ENCODE measurements at regions not wholly inside any gene's neighbourhood (a gene's known extent, or its start where the extent isn't known, plus 50 kb on each side); places are given as distances from the start of the nearest gene placed in this dataset.
"Not testable (repeated sequence)": the region's sequence is repeated elsewhere in the genome, so short reads cannot be mapped to it uniquely, and the experiment has no call there.

DNA sequence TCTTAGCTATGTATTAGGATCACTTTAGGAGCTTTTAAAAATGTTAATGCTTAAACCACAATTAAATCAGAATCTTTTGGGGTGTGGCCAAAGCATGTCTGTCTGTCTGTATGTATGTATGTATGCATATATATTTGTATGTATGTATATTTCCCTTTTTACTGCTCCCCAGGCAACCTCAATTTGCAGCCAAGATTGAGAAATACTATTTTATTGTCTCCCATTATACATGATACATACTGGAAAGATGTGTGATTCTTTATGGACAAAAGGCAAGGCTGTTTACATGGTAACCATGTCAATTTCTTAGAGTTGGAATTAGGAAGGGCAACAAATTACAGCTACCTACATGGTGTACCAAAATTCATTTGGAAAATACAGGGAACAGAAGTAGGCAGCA, 783.6 kb downstream of the ETS1 start:
- DNase-seq = no peak

DNA sequence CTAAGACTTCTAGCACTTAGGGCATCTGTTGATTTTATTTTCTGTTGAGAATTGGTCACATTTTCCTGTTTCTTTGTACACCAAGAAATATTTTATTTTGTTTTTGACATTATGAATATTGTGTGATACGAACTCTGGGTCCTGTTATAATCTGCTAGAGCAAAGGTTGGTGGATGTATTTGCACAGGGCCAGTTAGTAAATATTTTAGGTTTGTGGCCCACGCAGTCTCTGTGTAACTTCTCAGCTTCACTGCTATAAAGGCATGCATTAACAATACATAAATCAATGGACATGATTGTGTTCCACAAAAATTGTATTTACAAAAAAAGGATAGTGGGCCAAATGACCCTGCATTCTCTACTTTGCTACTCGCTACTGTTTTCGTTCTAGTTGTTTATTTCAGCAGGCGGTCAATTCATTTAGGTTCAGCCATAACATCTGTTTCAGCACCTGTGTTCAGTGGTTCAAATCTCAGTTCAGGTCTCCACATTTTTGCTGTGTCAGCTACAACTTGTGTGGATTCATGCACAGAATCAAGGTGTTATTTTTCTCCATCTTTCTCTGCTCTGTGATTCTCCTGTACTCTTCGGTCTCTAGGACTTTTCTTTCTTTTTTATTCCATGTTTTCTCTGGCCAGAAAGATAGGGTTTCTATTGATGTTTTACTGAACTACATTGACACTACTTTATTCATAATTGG, 786.2 kb downstream of the ETS1 start:
- no peak for DNase-seq

DNA sequence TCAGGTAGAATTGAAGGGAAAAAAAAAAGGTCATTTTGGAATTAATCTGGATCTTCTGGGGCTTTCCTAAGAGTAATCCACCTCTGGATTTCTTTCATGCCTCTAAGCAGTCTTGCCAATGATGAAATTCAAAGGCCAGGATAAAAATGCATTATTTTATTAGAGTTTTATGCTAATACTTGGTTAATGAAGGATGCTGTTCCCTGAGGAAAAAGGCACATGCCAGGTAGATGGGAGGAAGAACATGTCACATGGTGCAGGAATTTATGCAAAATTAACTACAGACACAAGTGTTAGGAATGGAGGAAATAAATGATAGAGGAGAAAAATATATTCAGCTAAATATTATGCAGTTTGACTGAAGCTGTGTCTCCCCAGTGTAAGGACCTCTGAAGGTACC, 792.0 kb downstream of the ETS1 start:
- DNase-seq = no peak

DNA sequence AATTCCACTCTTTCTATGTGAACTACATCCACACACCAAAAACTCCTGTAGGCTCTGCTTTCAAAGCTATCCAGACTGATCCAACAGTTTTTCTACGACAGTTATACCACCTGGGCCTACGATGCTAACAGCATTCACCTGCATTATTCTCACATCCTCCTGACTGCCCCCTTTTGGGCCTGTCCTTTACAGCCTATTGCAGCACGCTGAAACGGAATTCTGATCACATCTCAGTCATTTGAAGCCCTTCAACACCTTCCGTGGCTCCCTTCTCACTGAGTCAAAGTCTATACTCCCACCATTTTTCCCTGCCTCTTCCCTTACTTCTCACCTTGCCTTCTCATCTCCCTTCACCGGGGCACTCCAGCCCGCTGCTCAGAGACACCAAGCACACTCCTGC, 791.3 kb upstream of the KIRREL3 start:
- no peak for DNase-seq

DNA sequence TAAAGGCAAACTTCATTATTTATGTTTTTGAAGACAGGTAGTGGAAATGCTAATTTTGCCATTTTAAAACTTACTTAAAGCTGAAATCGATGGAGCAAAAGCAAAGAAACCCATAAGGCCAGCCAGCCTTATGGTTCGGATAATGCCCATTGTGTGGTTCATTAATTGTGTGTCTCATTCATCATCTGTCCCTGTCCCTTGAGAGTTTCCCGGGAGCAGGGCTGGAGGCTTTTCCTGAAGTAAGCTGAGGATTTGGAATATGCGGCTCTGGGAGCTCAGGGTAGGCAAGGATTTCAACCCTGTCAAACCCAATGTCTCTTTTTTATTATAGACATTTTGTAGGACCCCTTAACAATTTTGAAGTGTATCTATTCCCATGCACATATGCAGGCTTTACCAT, 790.0 kb upstream of the KIRREL3 start:
- DNase-seq = no peak

DNA sequence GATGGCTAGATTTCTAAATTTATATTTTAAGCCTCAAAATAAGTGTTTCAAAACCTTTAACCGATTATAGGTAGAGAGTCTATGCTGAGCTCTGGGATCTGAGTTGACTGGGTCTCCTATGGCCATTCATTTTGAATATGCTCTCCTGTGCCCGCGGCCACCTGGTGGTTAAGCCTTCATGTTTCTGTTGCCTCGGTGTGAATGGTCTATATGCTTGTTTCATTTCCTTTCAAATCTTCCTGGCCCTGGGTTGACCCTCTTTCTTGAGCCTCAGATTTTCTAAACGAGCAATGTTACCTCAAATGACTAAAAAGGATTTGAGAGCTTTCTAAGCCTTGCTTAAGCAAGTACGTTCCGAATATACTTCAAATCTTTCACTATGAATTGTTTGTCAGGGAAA, 789.4 kb upstream of the KIRREL3 start:
- DNase-seq = peak; percentile 45

DNA sequence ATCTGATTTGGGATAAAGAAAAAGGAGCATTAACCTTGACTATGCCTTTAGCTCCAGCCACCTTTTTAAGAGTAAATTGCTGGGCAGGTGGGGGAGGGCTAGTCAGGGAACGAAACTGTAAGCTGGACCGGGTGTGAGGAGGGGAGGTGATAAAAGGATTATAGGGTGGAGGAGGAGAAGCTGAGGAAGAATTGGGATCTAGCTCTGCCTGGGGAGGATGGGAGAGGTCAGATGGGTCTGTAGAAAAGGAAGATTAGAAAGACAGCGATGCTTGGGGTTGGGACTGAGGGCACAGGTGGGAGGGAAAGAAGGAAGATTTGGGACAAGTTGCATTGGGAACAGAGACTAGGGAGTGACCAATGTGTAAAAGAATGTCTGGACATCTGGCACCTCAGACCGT, 772.4 kb upstream of the KIRREL3 start:
- not testable (repeated sequence) for DNase-seq

DNA sequence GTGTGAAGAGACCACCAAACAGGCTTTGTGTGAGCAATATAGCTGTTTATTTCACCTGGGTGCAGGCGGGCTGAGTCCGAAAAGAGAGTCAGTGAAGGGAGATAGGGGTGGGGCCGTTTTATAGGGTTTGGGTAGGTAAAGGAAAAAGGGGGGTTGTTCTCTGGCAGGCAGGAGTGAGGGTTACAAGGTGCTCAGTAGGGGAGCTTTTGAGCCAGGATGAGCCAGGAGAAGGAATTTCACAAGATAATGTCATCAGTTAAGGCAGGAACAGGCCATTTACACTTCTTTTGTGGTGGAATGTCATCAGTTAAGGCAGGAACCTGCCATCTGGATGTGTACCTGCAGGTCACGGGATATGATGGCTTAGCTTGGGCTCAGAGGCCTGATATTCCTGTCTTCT, 768.4 kb upstream of the KIRREL3 start:
- DNase-seq = not testable (repeated sequence)

DNA sequence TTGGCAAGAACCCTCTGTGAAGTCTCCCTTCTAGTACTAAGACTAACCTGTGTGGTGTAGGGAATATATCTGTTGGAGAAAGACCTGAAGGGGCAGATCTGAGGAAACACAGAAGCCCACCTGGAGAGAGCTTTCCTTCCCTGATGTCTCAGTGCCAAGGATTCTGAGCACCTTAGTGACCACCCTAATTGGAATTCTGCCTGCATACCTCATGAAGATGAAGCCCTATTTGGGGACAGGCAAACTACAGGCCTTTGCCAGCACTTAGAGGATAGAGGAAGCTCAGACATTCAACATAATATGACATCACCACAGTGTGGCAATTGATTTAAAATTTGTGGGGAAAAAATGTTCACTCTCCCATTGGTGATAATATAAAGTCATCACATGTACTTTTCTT, 766.2 kb upstream of the KIRREL3 start:
- DNase-seq = no peak

DNA sequence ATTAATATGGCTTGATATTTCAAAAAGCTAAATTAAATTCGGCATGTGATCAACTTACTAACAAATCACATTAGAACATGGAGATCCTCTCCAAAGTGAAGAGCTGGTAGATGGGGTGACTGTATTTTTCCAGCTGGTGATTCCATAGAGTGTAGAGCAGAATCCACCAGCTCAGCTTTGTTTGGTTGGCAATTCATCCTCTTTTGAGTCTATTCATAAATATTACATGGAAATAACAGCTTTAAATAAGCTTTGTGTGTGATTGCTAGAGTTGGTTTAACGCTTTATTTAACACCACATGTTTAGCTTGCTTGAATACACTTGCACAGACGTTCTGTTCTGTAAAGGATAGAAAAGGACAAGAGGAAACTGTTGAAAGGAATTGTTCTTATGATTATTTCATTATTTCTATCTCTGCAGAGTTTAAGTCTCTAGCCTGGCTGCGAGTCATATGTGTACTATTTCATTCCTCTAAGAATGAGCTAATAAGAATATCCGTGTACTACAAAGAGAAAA, 738.3 kb upstream of the KIRREL3 start:
- DNase-seq = no peak

DNA sequence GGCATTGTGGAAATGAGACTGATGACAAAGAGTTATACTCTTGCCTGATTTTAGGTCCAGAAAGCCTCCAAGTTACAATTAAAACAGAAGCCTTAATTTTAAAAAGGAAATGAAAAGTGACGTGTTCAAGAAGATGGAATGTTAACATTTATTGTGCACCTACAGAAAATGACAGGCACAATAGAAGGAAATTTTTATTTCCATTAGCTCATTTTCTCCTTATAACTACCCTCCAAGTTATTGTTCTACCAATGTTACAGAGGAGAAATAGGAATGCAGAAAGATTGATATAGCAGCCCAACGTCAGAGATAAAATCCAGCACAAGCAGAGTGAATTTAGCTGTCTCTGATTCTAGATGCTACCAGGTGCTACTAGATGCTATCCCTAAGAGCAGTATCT, 736.9 kb upstream of the KIRREL3 start:
- no peak for DNase-seq

DNA sequence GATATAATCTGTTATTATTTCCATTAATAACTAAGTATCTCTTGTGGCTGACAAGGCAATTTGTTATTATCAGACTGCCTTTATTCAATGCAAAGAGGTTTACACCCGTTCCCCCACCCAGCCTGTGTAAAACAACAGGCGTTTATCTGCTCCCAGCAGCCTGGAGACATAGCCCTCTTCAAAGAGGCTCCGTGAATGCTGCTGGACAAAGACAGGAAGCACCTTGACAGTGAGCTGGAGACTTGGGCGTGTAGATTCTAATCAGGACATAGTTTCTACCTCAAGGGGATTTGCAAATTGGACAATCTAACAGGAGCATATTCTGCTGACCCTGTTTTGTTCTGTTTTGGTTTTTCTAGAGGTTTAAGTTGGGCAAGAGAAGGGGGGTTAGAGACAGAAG, 733.0 kb upstream of the KIRREL3 start:
- peak; percentile 88 for DNase-seq

DNA sequence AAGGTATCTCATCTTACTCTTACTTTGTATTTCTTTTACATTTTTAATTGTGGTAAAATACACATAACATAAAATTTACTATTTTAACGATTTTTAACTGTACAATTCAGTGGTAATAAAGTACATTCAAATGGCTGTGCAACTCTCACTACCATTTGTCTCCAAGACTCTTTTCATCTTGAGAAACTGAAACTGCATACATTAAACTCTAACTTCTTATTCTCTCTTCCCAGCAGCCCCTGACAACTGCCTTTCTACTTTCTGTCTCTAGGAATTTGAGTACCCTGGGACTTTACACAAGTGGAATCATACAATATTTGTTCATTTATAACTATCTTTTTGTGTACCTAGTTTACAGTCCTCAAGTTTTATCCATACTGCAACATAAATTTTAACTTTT, 725.8 kb upstream of the KIRREL3 start:
- DNase-seq = no peak

DNA sequence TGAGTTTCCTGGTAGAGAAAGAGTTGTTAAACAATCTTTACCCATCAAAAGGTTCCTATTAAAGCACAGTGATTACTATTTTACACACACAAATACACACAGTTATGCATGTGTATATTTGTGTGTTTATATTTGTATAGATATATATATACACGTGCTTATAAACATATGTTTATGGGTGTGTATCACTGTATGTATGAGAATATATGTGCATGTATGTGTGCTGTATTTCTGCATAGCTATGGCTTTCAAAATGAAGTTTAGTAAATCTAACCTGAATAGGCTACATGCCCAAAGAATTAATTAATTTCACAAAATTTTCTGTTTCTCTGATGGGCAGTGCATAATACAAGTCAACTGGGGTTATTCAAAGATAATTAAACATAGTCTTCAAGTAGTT, 723.1 kb upstream of the KIRREL3 start:
- no peak for DNase-seq

DNA sequence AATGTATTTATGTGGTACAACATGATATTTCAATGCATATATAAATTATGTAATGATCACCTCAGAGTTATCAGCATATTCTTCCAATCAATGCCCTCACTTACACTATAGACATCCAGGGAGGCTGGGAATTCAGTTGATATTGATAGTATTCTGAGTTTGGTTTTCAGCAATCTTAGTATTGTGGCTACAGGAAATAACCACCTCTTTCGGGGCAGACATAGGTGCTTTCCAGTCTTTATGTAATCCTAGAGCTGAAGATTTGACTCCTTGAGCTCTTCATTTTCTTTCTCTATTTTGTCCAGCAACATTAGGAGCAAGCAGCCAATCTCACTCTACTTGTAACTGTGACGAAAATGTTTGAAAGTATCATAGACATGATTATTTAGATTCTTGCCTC, 712.7 kb upstream of the KIRREL3 start:
- DNase-seq = no peak

DNA sequence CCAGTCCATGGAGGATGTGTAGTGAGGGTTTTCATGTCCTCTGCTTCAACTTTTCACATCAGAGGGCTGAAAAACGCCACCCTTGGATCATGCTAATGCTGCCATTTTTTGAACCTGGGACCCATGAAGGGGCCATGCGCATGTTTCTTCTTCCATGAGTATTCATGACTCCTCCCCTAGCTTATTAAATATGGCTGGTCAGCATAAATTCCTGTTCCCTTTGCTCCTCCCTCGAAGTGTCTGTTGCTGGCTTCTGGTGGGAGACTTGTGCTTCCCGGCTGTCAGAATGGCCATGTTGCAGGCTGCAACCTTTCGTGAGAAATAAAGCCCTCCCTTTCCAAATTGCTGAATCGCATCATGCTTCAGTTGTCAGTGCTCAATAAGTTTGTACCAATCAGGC, 711.2 kb upstream of the KIRREL3 start:
- DNase-seq = no peak

DNA sequence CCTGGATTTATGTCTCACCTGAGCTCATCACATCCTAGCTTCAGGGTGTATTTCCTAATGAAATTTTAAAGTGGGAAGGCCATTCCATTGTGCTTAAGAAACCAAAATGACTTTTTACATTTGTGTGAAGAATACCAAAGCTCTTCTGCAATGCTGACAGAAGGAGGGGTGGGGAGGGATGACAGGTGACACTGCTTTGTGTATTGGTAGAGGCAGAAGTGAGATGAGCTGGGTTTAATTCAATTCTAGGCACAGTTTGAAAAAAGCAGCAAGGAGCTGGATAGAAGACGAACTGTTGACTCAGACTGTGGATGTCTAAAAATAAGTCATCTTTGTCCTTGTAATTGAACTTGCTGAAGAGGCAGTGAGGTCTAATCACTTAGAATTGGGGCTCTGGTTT, 710.3 kb upstream of the KIRREL3 start:
- DNase-seq = no peak

DNA sequence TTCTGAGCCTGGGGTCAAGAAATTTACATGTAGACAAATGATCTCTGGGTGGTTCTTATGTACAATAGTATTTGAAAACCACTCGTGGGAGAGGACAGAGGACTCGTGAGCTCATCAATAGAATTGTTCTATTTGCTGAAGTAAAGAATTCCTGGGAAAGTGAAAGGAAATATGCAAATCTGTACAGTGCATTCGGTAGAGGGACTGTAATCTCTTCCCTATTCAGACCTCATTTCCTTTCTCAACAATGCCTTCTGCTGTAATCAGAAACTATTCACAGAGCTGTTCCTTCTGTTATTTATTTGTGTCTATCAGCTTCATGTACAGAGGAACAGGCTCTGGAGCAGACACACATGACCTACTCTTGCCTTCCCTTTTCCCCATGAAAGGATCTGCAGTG, 709.4 kb upstream of the KIRREL3 start:
- no peak for DNase-seq

DNA sequence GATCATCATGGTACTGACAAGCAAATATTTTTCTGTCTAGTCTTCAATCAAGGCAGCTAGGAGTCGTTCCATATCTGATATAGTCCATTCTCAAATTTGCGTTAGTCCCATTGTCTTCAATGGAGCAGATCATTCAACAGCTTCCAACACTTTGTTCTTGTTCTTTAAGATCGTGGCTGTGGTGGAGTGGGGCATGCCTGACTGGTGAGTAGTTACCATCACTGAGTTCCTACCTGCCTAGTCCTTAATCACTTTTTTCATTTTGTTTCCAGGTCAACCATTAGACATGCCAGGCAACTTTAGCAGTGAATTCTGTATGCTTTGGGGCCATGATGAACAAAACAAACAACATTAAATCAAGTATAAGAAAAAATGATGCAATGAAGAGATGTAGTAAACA, 693.1 kb upstream of the KIRREL3 start:
- DNase-seq = no peak

DNA sequence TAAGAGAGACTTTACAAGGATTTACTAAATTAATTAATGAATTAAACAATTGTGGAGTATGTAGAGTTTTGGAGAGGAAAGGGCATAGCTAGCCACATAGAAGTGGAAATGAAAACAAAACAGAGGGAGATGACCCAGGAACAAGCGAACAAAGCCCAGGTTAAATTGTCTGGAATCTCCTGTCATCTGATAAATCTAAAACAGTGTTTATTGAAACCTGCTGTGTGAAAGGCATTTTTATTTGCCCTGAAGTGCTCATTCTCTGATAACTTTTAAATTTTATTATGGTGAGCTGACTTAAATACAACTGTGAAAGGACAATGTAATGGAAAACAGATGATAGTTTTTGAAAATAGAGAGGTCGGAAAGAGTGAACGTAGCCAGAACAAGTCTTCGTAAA, 682.8 kb upstream of the KIRREL3 start:
- no peak for DNase-seq

DNA sequence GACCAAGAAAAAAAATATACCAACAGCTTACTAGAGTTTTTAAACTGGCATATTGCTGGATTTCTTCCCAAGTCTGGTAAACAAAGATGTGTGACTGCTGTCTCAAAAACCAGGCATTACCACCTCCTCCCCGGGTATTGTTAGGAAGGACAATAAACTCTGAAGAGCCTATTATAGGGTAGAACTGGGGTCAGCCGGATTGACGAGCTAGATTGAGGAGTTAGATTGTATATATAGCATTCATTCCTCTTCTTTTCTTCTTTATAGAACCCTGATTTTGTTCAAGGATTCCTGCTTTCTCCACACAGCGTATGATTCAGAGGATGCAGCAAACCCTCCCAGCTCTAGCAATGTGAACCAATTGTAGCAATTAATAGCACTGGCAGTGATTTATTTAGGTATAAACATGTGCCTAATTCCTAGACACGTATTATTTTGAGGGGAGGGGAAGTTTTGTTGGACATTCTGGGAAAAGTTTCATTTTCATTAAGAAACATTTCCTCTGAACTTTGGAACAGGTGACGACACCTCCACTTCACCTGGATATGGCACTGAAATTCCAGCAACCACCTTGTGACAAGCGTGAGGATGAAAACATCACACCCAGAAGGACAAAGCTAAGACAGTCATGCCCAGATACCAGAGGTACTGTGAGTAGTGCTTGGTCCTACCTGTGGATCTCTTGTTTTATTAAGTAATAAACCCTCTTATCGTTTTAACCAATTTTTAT, 679.4 kb upstream of the KIRREL3 start:
- no peak for DNase-seq

DNA sequence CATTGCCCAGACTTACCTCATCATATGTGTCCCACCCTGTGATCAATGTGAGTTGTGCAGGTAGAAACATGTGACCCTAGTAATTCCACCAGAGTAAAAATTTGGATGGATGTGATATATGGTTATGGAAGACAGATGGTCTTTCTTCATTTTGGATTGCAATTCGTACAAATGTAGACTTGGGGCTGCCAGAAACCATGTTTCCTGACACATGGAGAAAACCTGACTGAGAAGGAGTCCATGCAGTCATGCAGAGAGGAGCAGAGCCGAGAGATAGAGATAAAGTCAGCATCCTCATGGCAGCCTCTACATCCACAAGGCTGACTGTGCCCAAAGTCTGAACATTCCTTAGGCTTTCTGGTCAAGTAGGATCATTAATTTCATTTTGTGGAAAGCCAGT, 678.1 kb upstream of the KIRREL3 start:
- DNase-seq = no peak

DNA sequence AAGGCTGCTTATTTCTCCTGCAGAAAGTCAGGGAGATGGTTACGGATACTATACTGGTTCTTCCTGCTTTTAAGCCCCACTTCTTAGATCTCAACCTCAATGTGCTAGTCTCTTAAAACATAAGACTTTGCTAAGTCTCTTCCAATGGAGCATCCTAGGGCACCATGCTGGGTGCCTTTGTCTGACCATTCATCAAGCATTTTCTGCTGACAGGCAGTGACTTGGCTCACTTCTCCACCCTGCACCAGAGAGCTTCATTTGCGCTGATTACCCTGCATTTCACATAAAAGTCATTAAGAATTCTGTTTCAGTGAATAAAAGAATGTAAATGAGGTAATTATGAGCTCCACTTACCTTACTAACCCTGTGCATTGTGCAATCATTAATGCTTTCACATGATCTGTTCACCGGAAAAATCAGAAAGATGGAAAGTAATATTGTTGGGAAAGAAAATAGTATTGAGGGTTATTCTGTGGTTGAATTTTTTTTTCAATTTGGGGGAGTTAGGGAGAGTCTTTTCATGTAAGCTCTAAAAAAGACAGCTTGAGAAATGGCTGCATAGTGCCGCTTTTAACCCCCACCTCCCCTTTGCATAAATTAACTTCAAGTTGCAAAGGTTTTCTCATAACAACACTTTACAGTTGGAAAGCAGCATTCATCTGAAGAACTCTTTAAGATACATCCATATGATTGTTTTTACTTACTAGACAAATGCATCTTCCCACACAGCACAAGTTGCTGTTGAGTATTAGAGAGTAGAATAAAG, 677.3 kb upstream of the KIRREL3 start:
- DNase-seq = no peak

DNA sequence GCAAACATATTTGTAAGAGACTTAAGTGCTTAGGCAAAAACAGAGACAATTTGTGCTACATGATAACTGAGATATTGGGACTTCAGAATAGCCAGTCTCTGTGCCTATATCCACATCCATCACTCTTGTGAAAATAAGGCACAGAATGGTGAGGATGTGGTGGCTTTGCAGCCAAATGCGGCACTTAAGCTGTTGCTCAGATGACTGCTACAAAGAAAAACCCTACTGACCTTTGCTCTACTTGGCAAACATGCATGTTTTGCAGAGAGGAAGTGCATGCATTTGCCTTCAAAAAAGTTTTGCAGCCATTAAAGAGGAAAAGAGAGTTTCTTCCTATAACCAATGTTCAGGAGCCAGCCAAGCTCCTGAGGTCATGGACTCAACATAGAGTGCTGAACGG, 675.0 kb upstream of the KIRREL3 start:
- DNase-seq = no peak

Measured in hematopoietic multipotent progenitor cell treated with erythropoietin and hydrocortisone succinate and interleukin-3 and kit ligand, for 6 days (in vitro differentiated cells).